GM12878 (cell line): ENCODE measurements at regions not wholly inside any gene's neighbourhood (a gene's known extent, or its start where the extent isn't known, plus 50 kb on each side); places are given as distances from the start of the nearest gene placed in this dataset.

Experiments
- ATAC-seq: fragments of 200-7000 bp; cut with Tn5 transposase; 3 replicates; pipeline ENCODE4 v1.9.1; 2020; ENCODE audit warnings: mild to moderate bottlenecking, moderate library complexity
- BruUV-seq: library from RNA; stranded (reverse); fragments of 400-500 nt; replicated peaks from 2 replicates; lab custom pipeline; 2021; lab: Mats Ljungman, UMichigan
- CTCF ChIA-PET: fragments of 300-600 bp; sonication (Branson Sonifier 250); formaldehyde crosslinking; extraction: SDS; loops from one replicate; lab custom pipeline; 2021; ENCODE audit warnings: inconsistent platforms; lab: Yijun Ruan, JAX
- POLR2A ChIA-PET: fragments of 350-600 bp; formaldehyde crosslinking; extraction: SDS; loops from one replicate; lab custom pipeline; 2021; ENCODE audit warnings: inconsistent platforms; lab: Charles Lee
- RAD21 ChIA-PET: fragments of 300-600 bp; sonication (Branson Sonifier 250); formaldehyde crosslinking; loops from one replicate; lab custom pipeline; 2023; ENCODE audit warnings: antibody characterized with exemption; ENCODE audit not compliant: unreplicated experiment; lab: Charles Lee
- SMC1A ChIA-PET: fragments of 300-600 bp; sonication (Branson Sonifier 250); formaldehyde crosslinking; loops from one replicate; lab custom pipeline; 2023; ENCODE audit not compliant: unreplicated experiment, uncharacterized antibody; lab: Charles Lee
- DNase-seq: peaks from one replicate; pipeline ENCODE4 v3.0.0-alpha.2; 2011; ENCODE audit warnings: low read depth, low spot score
- FAIRE-seq: peaks from 3 replicates; lab custom pipeline; 2011; peaks lifted over from hg19 to GRCh38; lab: Jason Lieb, UNC
- H2AFZ ChIP-seq: 2 replicates; pipeline ENCODE4 v1.6.0; 2011; ENCODE audit warnings: low read depth, low read length, control low read depth; ENCODE audit not compliant: control insufficient read depth
- H3K27ac ChIP-seq: 2 replicates; pipeline ENCODE4 v1.5.1; 2011; ENCODE audit warnings: control low read depth; ENCODE audit not compliant: control insufficient read depth, insufficient read depth
- H3K27me3 ChIP-seq, 2 experiments: replicated peaks in 1 of 2; 2 replicates each; pipeline versions ENCODE4 v1.6.0 to v1.6.1; 2011; ENCODE audit warnings: low read length in 1 of 2; ENCODE audit not compliant: control insufficient read depth in 2 of 2, insufficient read depth in 2 of 2
- H3K36me3 ChIP-seq, 2 experiments: 2 replicates each; pipeline ENCODE4 v1.5.1; 2011; ENCODE audit warnings: low read length in 1 of 2; ENCODE audit not compliant: control insufficient read depth in 2 of 2, insufficient read depth in 2 of 2
- H3K4me1 ChIP-seq: 2 replicates; pipeline ENCODE4 v1.6.1; 2011; ENCODE audit warnings: mild to moderate bottlenecking, low read length, moderate library complexity, mixed read lengths; ENCODE audit not compliant: control insufficient read depth, insufficient read depth
- H3K4me2 ChIP-seq: 2 replicates; pipeline ENCODE4 v1.6.0; 2011; ENCODE audit warnings: control low read depth; ENCODE audit not compliant: control insufficient read depth, insufficient read depth
- H3K4me3 ChIP-seq: fragments of 200-600 bp; sonication (generic); 2 replicates; pipeline ENCODE4 v1.5.1; 2016
- H3K79me2 ChIP-seq: 2 replicates; pipeline ENCODE4 v1.6.0; 2011; ENCODE audit warnings: low read length; ENCODE audit not compliant: control insufficient read depth, insufficient read depth
- H3K9ac ChIP-seq: 2 replicates; pipeline ENCODE4 v1.8.0; 2011; ENCODE audit warnings: low read length, control low read depth, mixed read lengths; ENCODE audit not compliant: control insufficient read depth, insufficient read depth
- H3K9me3 ChIP-seq: replicated peaks from 3 replicates; pipeline ENCODE4 v1.5.1; 2011; ENCODE audit warnings: mild to moderate bottlenecking, low read length; ENCODE audit not compliant: control insufficient read depth, insufficient read depth
- H4K20me1 ChIP-seq: 2 replicates; pipeline ENCODE4 v1.6.0; 2011; ENCODE audit not compliant: control insufficient read depth, insufficient read depth
- ASH2L ChIP-seq: fragments of 300-600, 200-600 bp; sonication (generic); IDR thresholded peaks from 2 replicates; pipeline ENCODE4 v1.6.1; 2017; ENCODE audit warnings: low read depth, mild to moderate bottlenecking, borderline replicate concordance
- CBX5 ChIP-seq: sonication (generic); IDR thresholded peaks from 2 replicates; pipeline ENCODE4 v1.6.1; 2016; ENCODE audit warnings: low read depth, moderate library complexity, mild to moderate bottlenecking, inconsistent platforms
- DPF2 ChIP-seq: fragments of 450-650 bp; IDR thresholded peaks from 2 replicates; pipeline ENCODE4 v1.6.1; 2017; ENCODE audit warnings: mild to moderate bottlenecking
- IKZF1 ChIP-seq: fragments of 450-650 bp; conservative IDR thresholded peaks from 2 replicates; pipeline ENCODE4 v1.6.1; 2017; ENCODE audit warnings: antibody characterized with exemption, mild to moderate bottlenecking
- MEF2A ChIP-seq: IDR thresholded peaks from 2 replicates; pipeline ENCODE4 v1.6.1; 2011; ENCODE audit warnings: low read depth, mild to moderate bottlenecking, low read length, moderate library complexity; ENCODE audit not compliant: insufficient read depth
- RFX5 ChIP-seq: IDR thresholded peaks from 2 replicates; pipeline ENCODE4 v1.6.1; 2011; ENCODE audit warnings: low read depth, low read length, improper control_type of control experiment
- SMARCA5 ChIP-seq: fragments of 450-650 bp; IDR thresholded peaks from 2 replicates; pipeline ENCODE4 v1.6.1; 2017; ENCODE audit warnings: mild to moderate bottlenecking
- STAT3 ChIP-seq: IDR thresholded peaks from 2 replicates; pipeline ENCODE4 v1.6.1; 2011; ENCODE audit warnings: low read depth, low read length, improper control_type of control experiment
- SUZ12 ChIP-seq: fragments of 200-600 bp; sonication (generic); IDR thresholded peaks from one replicate; pipeline ENCODE4 v1.6.1; 2018; ENCODE audit warnings: antibody characterized with exemption, mild to moderate bottlenecking; ENCODE audit not compliant: unreplicated experiment
- ZSCAN29 ChIP-seq: fragments of 450-650 bp; IDR thresholded peaks from 2 replicates; pipeline ENCODE4 v1.6.1; 2017; ENCODE audit warnings: mild to moderate bottlenecking, moderate library complexity
- WGBS: methylation state at CpG from one replicate; pipeline ENCODE4 v1.1.6; 2016; ENCODE audit warnings: low lambda C conversion rate; ENCODE audit not compliant: insufficient replicate concordance, insufficient coverage; ENCODE audit errors: missing lambda C conversion rate; 5-methylcytosine and 5-hydroxymethylcytosine counted together
- in situ Hi-C: fragments of 300-500 bp; cut with MboI; formaldehyde crosslinking; loops from 9 replicates; pipeline ENCODE4 v1.14.3; 2018; ENCODE audit warnings: mixed read lengths
- intact Hi-C: fragments of 100-400 bp; cut with micrococcal nuclease; formaldehyde crosslinking; loops from one replicate; pipeline ENCODE4 v1.14.2; 2022; ENCODE audit not compliant: unreplicated experiment
- TF ChIP-seq, protein P1 (sequence below): fragments of 450-650 bp; IDR thresholded peaks from 2 replicates; pipeline ENCODE4 v1.6.1; 2016; ENCODE audit warnings: mild to moderate bottlenecking, moderate library complexity, borderline replicate concordance
- TF ChIP-seq, protein P2 (sequence below): fragments of 450-650 bp; formaldehyde crosslinking; IDR thresholded peaks from 2 replicates; pipeline ENCODE4 v1.4.0; 2020; ENCODE audit warnings: mild to moderate bottlenecking, moderate library complexity
- TF ChIP-seq, protein P3 (sequence below): IDR thresholded peaks from 2 replicates; pipeline ENCODE4 v1.6.1; 2012; ENCODE audit warnings: low read depth, low read length, improper control_type of control experiment
- TF ChIP-seq, protein P4 (sequence below): fragments of 450-650 bp; conservative IDR thresholded peaks from 2 replicates; pipeline ENCODE4 v1.6.1; 2017; ENCODE audit warnings: mild to moderate bottlenecking, moderate library complexity

DNA sequence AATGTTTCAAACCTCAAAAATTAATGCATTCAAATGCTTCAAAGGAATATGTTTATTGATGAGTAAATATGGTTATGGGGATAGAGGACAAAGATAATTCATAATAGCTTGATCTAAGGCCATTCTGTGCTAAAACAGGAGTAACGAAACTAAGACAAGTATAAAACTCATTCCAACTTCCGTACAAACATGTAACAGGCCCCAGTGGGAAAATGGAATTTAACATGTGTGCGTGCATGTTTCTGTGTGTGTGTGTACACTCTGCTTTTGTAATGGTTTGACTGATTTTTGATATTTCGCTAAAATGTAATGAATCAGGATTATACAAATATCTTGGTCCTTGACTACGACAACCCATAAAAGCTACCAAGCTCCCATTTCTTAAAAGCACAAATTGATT lies 91.0 kb downstream of the KLF12 start:
- intact Hi-C loops, result no loop called here
- ATAC-seq, result no peak
- H3K9ac ChIP-seq, result no peak overlapping the region
- in situ Hi-C loops, result no loop called here
- no peak for FAIRE-seq
- ChIA-PET POLR2A (no interaction called here), SMC1A (interaction anchor here (0.6 to 1.4 kb wide), 6 partner anchors 8 to 77 kb away, joined by 3 to 4 read pairs (median 3); no protein-coding TSS in a partner anchor), CTCF (interaction anchor here (0.6 to 3.6 kb wide), 4 partner anchors 9 to 208 kb away, joined by 3 to 21 read pairs (median 4); no protein-coding TSS in a partner anchor), RAD21 (no interaction called here)
- H3K27ac ChIP-seq, result no peak overlapping the region
- no peak overlapping the region for H2AFZ ChIP-seq
- H3K4me2 ChIP-seq, result no peak overlapping the region
- H3K4me3 ChIP-seq, result no peak overlapping the region
- no peak for DNase-seq
- no TSS peak for BruUV-seq
- H4K20me1 ChIP-seq, result no peaks in the 10 kb centered on the region
- WGBS, result 77% methylated on average over 5 of the region's 5 CpGs
- H3K9me3 ChIP-seq, result no peaks in the 10 kb centered on the region
- no peaks in the 10 kb centered on the region for H3K4me1 ChIP-seq
- no peaks in the 10 kb centered on the region for H3K27me3 ChIP-seq
- no peaks in the 10 kb centered on the region; the same call in 1 of the 2 replicates for H3K79me2 ChIP-seq
- H3K36me3 ChIP-seq, result no peaks in the 10 kb centered on the region
- TF ChIP-seq SMARCA5 (no peak), IKZF1 (no peak), STAT3 (no peak), ZSCAN29 (no peak), SUZ12 (no peak), DPF2 (no peak), CBX5 (no peak), ASH2L (no peak), MEF2A (no peak), RFX5 (no peak)
- TF ChIP-seq, protein P1, sequence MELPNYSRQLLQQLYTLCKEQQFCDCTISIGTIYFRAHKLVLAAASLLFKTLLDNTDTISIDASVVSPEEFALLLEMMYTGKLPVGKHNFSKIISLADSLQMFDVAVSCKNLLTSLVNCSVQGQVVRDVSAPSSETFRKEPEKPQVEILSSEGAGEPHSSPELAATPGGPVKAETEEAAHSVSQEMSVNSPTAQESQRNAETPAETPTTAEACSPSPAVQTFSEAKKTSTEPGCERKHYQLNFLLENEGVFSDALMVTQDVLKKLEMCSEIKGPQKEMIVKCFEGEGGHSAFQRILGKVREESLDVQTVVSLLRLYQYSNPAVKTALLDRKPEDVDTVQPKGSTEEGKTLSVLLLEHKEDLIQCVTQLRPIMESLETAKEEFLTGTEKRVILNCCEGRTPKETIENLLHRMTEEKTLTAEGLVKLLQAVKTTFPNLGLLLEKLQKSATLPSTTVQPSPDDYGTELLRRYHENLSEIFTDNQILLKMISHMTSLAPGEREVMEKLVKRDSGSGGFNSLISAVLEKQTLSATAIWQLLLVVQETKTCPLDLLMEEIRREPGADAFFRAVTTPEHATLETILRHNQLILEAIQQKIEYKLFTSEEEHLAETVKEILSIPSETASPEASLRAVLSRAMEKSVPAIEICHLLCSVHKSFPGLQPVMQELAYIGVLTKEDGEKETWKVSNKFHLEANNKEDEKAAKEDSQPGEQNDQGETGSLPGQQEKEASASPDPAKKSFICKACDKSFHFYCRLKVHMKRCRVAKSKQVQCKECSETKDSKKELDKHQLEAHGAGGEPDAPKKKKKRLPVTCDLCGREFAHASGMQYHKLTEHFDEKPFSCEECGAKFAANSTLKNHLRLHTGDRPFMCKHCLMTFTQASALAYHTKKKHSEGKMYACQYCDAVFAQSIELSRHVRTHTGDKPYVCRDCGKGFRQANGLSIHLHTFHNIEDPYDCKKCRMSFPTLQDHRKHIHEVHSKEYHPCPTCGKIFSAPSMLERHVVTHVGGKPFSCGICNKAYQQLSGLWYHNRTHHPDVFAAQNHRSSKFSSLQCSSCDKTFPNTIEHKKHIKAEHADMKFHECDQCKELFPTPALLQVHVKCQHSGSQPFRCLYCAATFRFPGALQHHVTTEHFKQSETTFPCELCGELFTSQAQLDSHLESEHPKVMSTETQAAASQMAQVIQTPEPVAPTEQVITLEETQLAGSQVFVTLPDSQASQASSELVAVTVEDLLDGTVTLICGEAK, result no peak
- TF ChIP-seq, protein P2, sequence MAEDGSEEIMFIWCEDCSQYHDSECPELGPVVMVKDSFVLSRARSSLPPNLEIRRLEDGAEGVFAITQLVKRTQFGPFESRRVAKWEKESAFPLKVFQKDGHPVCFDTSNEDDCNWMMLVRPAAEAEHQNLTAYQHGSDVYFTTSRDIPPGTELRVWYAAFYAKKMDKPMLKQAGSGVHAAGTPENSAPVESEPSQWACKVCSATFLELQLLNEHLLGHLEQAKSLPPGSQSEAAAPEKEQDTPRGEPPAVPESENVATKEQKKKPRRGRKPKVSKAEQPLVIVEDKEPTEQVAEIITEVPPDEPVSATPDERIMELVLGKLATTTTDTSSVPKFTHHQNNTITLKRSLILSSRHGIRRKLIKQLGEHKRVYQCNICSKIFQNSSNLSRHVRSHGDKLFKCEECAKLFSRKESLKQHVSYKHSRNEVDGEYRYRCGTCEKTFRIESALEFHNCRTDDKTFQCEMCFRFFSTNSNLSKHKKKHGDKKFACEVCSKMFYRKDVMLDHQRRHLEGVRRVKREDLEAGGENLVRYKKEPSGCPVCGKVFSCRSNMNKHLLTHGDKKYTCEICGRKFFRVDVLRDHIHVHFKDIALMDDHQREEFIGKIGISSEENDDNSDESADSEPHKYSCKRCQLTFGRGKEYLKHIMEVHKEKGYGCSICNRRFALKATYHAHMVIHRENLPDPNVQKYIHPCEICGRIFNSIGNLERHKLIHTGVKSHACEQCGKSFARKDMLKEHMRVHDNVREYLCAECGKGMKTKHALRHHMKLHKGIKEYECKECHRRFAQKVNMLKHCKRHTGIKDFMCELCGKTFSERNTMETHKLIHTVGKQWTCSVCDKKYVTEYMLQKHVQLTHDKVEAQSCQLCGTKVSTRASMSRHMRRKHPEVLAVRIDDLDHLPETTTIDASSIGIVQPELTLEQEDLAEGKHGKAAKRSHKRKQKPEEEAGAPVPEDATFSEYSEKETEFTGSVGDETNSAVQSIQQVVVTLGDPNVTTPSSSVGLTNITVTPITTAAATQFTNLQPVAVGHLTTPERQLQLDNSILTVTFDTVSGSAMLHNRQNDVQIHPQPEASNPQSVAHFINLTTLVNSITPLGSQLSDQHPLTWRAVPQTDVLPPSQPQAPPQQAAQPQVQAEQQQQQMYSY (CRISPR knock-in tag), result no peak
- TF ChIP-seq, protein P3, sequence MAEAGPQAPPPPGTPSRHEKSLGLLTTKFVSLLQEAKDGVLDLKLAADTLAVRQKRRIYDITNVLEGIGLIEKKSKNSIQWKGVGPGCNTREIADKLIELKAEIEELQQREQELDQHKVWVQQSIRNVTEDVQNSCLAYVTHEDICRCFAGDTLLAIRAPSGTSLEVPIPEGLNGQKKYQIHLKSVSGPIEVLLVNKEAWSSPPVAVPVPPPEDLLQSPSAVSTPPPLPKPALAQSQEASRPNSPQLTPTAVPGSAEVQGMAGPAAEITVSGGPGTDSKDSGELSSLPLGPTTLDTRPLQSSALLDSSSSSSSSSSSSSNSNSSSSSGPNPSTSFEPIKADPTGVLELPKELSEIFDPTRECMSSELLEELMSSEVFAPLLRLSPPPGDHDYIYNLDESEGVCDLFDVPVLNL, result no peak
- TF ChIP-seq, protein P4, sequence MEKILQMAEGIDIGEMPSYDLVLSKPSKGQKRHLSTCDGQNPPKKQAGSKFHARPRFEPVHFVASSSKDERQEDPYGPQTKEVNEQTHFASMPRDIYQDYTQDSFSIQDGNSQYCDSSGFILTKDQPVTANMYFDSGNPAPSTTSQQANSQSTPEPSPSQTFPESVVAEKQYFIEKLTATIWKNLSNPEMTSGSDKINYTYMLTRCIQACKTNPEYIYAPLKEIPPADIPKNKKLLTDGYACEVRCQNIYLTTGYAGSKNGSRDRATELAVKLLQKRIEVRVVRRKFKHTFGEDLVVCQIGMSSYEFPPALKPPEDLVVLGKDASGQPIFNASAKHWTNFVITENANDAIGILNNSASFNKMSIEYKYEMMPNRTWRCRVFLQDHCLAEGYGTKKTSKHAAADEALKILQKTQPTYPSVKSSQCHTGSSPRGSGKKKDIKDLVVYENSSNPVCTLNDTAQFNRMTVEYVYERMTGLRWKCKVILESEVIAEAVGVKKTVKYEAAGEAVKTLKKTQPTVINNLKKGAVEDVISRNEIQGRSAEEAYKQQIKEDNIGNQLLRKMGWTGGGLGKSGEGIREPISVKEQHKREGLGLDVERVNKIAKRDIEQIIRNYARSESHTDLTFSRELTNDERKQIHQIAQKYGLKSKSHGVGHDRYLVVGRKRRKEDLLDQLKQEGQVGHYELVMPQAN, result no peak
